ENCODE measurements at regions not wholly inside any gene's neighbourhood (a gene's known extent, or its start where the extent isn't known, plus 50 kb on each side); places are given as distances from the start of the nearest gene placed in this dataset.

GRCh38 chr16:51337662-51338061 is 186.6 kb upstream of the SALL1 start:
- Histone ChIP-seq H3K36me3 (ENCODE audit: insufficient read depth, low read length) (no peaks in the 10 kb centered on the region), H3K9me3 (ENCODE audit: low read length) (no peaks in the 10 kb centered on the region), H3K79me2 (ENCODE audit: insufficient read depth, low read depth, low read length) (no peaks in the 10 kb centered on the region), H4K20me1 (ENCODE audit: insufficient read depth, low read length) (no peaks in the 10 kb centered on the region), H3K9me2 (ENCODE audit: insufficient read depth, low read length) (no peaks in the 10 kb centered on the region), H3K4me1 (ENCODE audit: insufficient read depth, low read length, poor library complexity, severe bottlenecking) (no peaks in the 10 kb centered on the region), H3K27ac (ENCODE audit: low read depth, low read length, poor library complexity, severe bottlenecking) (no peak overlapping the region), H3K4me2 (ENCODE audit: low read length) (no peak overlapping the region), H3K4me3 (ENCODE audit: low read depth, low read length, poor library complexity, severe bottlenecking) (no peak overlapping the region), H2AFZ (ENCODE audit: low read length) (no peak overlapping the region)
- TF ChIP-seq EZH2phosphoT487 (IDR thresholded peaks at IDR 0.05; ENCODE audit: borderline replicate concordance, low read depth, low read length) (no peak), CTCF (conservative IDR thresholded peaks at IDR 0.05; ENCODE audit: low read length) (no peak)
- no peak for DNase-seq (ENCODE audit: low spot score)
- POLR2A ChIA-PET: no interaction called here
- intact Hi-C loops (cut with micrococcal nuclease; ENCODE audit: unreplicated experiment): no loop called here
- no TSS peak for BruUV-seq (replicated peaks)
- CTCF ChIA-PET (ENCODE audit: unreplicated experiment): no interaction called here

- no peaks in the 10 kb centered on the region for H4K20me1 ChIP-seq (ENCODE audit: insufficient read depth, low read length)
- no peaks in the 10 kb centered on the region for H3K9me2 ChIP-seq (ENCODE audit: insufficient read depth, low read length)
- H3K27ac ChIP-seq (ENCODE audit: low read depth, low read length, poor library complexity, severe bottlenecking): no peak overlapping the region
- no peak for TF ChIP-seq EZH2phosphoT487 (IDR thresholded peaks at IDR 0.05; ENCODE audit: borderline replicate concordance, low read depth, low read length)
- no peak for TF ChIP-seq CTCF (conservative IDR thresholded peaks at IDR 0.05; ENCODE audit: low read length)
- H3K36me3 ChIP-seq (ENCODE audit: insufficient read depth, low read length): no peaks in the 10 kb centered on the region
- no peak overlapping the region for H3K4me3 ChIP-seq (ENCODE audit: low read depth, low read length, poor library complexity, severe bottlenecking)
- no peaks in the 10 kb centered on the region for H3K4me1 ChIP-seq (ENCODE audit: insufficient read depth, low read length, poor library complexity, severe bottlenecking)
- no peaks in the 10 kb centered on the region for H3K9me3 ChIP-seq (ENCODE audit: low read length)
- BruUV-seq (replicated peaks): no TSS peak
- POLR2A ChIA-PET: no interaction called here
- no peak overlapping the region for H2AFZ ChIP-seq (ENCODE audit: low read length)
- CTCF ChIA-PET (ENCODE audit: unreplicated experiment): interaction anchor here (0.6 kb wide), 1 partner anchor 142 kb away, joined by 3 read pairs; no protein-coding TSS in a partner anchor
- no peaks in the 10 kb centered on the region for H3K79me2 ChIP-seq (ENCODE audit: insufficient read depth, low read depth, low read length)
- no peak for DNase-seq (ENCODE audit: low spot score)
- intact Hi-C loops (cut with micrococcal nuclease; ENCODE audit: unreplicated experiment): no loop called here
- no peak overlapping the region for H3K4me2 ChIP-seq (ENCODE audit: low read length)
Observed at GRCh38 chr16:51328733-51329132, 177.7 kb upstream of the SALL1 start.

DNA sequence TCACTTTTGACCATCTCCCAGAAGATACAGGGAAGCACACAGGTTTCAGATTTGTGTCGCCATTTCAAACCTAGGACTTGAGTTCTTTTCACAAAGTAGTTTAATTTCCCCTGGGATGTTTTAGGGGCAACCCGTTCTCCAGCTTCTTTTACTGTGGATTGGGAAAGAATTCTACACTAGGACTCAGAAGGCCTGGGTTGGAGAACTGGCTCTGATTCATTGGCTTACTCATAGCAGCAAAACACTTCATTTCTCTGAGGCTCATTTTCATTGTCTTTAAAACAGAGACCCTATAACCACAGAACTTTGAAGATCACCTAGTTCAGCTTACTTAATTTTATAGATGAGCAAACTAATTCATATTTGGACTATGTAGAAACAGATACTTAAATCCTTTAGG is 175.9 kb upstream of the SALL1 start:
- no peaks in the 10 kb centered on the region for H3K79me2 ChIP-seq (ENCODE audit: insufficient read depth, low read depth, low read length)
- TF ChIP-seq EZH2phosphoT487 (IDR thresholded peaks at IDR 0.05; ENCODE audit: borderline replicate concordance, low read depth, low read length) (no peak), CTCF (conservative IDR thresholded peaks at IDR 0.05; ENCODE audit: low read length) (no peak)
- no peak overlapping the region for H3K27ac ChIP-seq (ENCODE audit: low read depth, low read length, poor library complexity, severe bottlenecking)
- ChIA-PET POLR2A (no interaction called here), CTCF (ENCODE audit: unreplicated experiment) (no interaction called here)
- no peak overlapping the region for H3K4me3 ChIP-seq (ENCODE audit: low read depth, low read length, poor library complexity, severe bottlenecking)
- H3K4me2 ChIP-seq (ENCODE audit: low read length): no peak overlapping the region
- intact Hi-C loops (cut with micrococcal nuclease; ENCODE audit: unreplicated experiment): no loop called here
- no peaks in the 10 kb centered on the region for H4K20me1 ChIP-seq (ENCODE audit: insufficient read depth, low read length)
- DNase-seq (ENCODE audit: low spot score): no peak
- H3K9me2 ChIP-seq (ENCODE audit: insufficient read depth, low read length): no peaks in the 10 kb centered on the region
- H2AFZ ChIP-seq (ENCODE audit: low read length): no peak overlapping the region
- H3K9me3 ChIP-seq (ENCODE audit: low read length): no peaks in the 10 kb centered on the region
- BruUV-seq (replicated peaks): no TSS peak
- no peaks in the 10 kb centered on the region for H3K36me3 ChIP-seq (ENCODE audit: insufficient read depth, low read length)
- no peaks in the 10 kb centered on the region for H3K4me1 ChIP-seq (ENCODE audit: insufficient read depth, low read length, poor library complexity, severe bottlenecking)

All from OCI-LY7 (cell line).